Fibroblast of skin of back (primary cell): ENCODE measurements at regions not wholly inside any gene's neighbourhood (a gene's known extent, or its start where the extent isn't known, plus 50 kb on each side); places are given as distances from the start of the nearest gene placed in this dataset.

Source experiments
- DNase-seq: peaks from one replicate; pipeline ENCODE4 v3.0.0-alpha.2; 2013

DNA sequence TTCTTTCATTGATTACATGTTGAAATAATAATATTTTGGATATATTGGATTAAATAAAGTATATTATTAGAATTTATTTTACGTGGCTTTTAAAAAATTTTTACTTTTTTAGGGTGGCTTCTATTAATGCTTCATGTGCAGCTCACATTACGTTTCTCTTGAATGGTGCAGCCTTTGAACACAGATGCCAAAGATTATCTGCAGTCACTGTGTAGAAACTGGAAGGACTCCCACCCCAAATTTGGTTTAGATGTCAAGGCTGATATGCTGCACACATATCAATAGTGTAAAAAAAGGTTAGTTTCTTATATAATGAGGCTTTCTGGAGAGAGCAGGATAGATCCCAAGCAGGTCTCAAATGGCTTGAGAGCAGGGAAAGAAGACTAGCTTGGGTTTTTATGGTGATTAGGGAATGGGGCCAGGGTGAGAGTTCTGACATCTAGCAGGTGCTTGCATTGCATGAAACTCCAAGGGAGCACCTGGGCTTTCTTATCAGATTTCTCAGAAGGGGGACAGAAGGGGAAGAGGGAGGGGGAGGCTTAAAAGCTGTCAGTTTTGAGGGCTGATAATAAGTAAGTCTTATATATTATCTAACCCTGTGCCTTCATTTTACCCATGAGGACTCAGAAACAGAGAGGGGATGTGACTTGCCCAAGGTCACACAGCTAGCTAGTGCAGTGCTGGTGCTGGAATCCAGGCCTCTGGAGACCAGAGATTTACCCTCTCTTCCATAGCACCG lies 89.6 kb downstream of the CHST2 start:
- DNase-seq = no peak

DNA sequence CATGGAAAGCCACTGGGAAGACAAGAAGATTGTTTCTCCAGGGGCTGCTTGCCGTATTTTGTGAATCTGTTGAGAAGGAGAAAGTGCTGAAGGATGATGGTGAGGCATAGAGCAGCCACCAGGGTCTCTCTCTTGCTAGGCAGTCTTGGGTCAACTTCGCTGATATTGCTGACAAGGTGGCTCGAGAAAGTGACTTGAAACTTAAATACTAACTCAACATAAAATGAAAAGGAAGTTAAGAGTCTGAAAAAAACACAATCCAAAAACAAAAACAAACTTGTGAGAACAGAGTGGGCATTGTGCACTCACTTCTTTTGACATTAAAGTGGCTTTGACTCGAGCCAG lies 90.1 kb downstream of the CHST2 start:
- DNase-seq = no peak

DNA sequence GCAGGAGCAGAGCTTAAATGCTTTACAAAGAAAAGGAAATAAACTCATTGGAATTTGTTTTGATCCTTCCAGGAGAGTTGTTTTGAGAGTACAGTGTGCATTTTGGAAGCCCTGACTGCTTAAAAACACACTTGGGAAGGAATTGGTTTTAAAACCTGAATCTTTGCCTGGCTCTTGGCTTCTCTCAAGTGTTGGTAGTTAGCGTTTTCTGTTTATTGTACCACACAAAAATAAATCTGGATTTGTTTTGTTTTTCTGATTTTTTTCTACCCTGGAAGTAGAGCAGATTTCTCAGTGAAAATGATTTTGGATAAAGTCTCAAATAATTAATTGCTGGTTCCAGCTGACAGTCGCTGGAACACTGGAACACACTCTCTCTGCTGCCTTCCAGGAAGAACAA lies 90.6 kb downstream of the CHST2 start:
- DNase-seq = no peak

DNA sequence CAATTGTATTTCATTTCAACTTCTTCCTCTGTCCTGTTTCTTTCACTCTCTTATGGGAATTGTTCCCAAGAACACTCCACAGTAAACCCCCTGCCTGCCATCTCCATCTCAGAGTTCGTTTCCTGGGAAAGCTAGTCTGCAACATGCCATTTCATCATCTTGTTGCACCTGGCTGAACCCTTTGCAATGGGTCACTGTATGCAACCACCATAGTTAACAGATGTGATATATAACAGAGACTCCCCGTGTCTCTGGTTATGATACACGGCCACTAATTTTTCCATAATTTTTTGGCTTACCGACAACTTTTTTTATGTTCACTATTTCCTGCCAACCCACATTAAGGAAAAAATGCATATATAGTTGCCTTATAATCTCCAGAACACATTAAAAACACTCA lies 95.5 kb downstream of the CHST2 start:
- DNase-seq = no peak
